ENCODE measurements at regions not wholly inside any gene's neighbourhood (a gene's known extent, or its start where the extent isn't known, plus 50 kb on each side); places are given as distances from the start of the nearest gene placed in this dataset.

- H3K9me3 ChIP-seq (ENCODE audit: control extremely low read depth in 1 of 5, control insufficient read depth in 4 of 5, insufficient read depth in 2 of 5, low read depth in 1 of 5, low read length in 4 of 5) = peaks cover 0 to 2% (median 0%) of the 10 kb centered on the region in 5 experiments
- H3K27me3 ChIP-seq (replicated peaks in 2 of 5; ENCODE audit: control insufficient read depth in 4 of 5, insufficient read depth in 5 of 5, low read length in 4 of 5) = peaks cover 2 to 7% (median 4%) of the 10 kb centered on the region in 5 experiments
- H3K4me1 ChIP-seq (ENCODE audit: control extremely low read depth in 1 of 4, control insufficient read depth in 4 of 4, insufficient read depth in 4 of 4, low read length in 3 of 4) = no peaks in the 10 kb centered on the region
- DNase-seq = no peak
- no peak overlapping the region for H3K4me3 ChIP-seq (ENCODE audit: control insufficient read depth in 1 of 7, extremely low read depth in 1 of 7, insufficient read depth in 4 of 7, low read depth in 2 of 7, low read length in 6 of 7)
- WGBS (ENCODE audit: insufficient coverage) = 100% methylated on average over 4 of the region's 4 CpGs
- POLR2A ChIA-PET = no interaction called here
- H3K36me3 ChIP-seq (ENCODE audit: control insufficient read depth in 4 of 4, insufficient read depth in 4 of 4, low read length in 3 of 4) = no peaks in the 10 kb centered on the region
- CTCF ChIA-PET = interaction anchor here (0.8 kb wide), 1 partner anchor 10 kb away, joined by 4 read pairs; no protein-coding TSS in a partner anchor
- H3K27ac ChIP-seq (ENCODE audit: insufficient read depth in 1 of 2, low read depth in 1 of 2, low read length in 2 of 2, poor library complexity in 1 of 2, severe bottlenecking in 2 of 2) = no peak overlapping the region
These were observed 80.3 kb upstream of the PSMD7 start for GRCh38 chr16:74216319-74216718.

- ChIA-PET POLR2A (no interaction called here), CTCF (interaction anchor here (0.6 kb wide), 1 partner anchor 12 kb away, joined by 3 read pairs; no protein-coding TSS in a partner anchor)
- no CpG with 5 or more reads among the region's 6 CpGs for WGBS (ENCODE audit: insufficient coverage)
These were observed 81.4 kb upstream of the PSMD7 start for GRCh38 chr16:74215249-74215648.

DNA sequence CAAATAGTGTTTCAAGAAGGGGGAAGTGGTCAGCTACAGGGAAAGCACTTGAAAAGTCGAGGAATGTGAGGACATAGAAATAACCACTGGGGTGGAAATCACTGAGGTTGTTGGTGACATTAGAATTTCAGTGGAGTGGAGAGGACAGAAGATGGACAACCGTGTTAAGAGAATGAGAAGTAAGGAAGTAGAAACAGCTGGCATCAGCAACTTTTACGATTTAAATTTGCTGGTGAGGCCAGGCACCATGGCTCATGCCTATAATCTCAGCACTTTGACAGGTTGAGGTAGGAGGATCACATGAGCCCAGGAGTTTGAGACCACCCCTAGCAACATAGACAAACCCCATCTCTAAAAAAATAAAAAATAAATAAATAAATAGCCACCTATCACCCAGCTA is 83.2 kb upstream of the PSMD7 start:
- Histone ChIP-seq H3K4me3 (ENCODE audit: control insufficient read depth in 1 of 7, extremely low read depth in 1 of 7, insufficient read depth in 4 of 7, low read depth in 2 of 7, low read length in 6 of 7) (no peak overlapping the region), H3K36me3 (ENCODE audit: control insufficient read depth in 4 of 4, insufficient read depth in 4 of 4, low read length in 3 of 4) (no peaks in the 10 kb centered on the region), H3K27ac (ENCODE audit: insufficient read depth in 1 of 2, low read depth in 1 of 2, low read length in 2 of 2, poor library complexity in 1 of 2, severe bottlenecking in 2 of 2) (no peak overlapping the region), H3K27me3 (replicated peaks in 2 of 5; ENCODE audit: control insufficient read depth in 4 of 5, insufficient read depth in 5 of 5, low read length in 4 of 5) (peaks cover 0 to 5% (median 1%) of the 10 kb centered on the region in 5 experiments), H3K4me1 (ENCODE audit: control extremely low read depth in 1 of 4, control insufficient read depth in 4 of 4, insufficient read depth in 4 of 4, low read length in 3 of 4) (no peaks in the 10 kb centered on the region), H3K9me3 (ENCODE audit: control extremely low read depth in 1 of 5, control insufficient read depth in 4 of 5, insufficient read depth in 2 of 5, low read depth in 1 of 5, low read length in 4 of 5) (peaks cover 0 to 2% (median 0%) of the 10 kb centered on the region in 5 experiments)
- DNase-seq = no peak
- WGBS (ENCODE audit: insufficient coverage) = 42% methylated on average over 2 of the region's 3 CpGs
- ChIA-PET CTCF (no interaction called here), POLR2A (no interaction called here)

More at GRCh38 chr16:74215249-74215648, 81.4 kb upstream of the PSMD7 start:
- H3K4me3 ChIP-seq (ENCODE audit: control insufficient read depth in 1 of 7, extremely low read depth in 1 of 7, insufficient read depth in 4 of 7, low read depth in 2 of 7, low read length in 6 of 7) = no peak overlapping the region
- peaks cover 0 to 2% (median 0%) of the 10 kb centered on the region in 5 experiments for H3K9me3 ChIP-seq (ENCODE audit: control extremely low read depth in 1 of 5, control insufficient read depth in 4 of 5, insufficient read depth in 2 of 5, low read depth in 1 of 5, low read length in 4 of 5)
- H3K27ac ChIP-seq (ENCODE audit: insufficient read depth in 1 of 2, low read depth in 1 of 2, low read length in 2 of 2, poor library complexity in 1 of 2, severe bottlenecking in 2 of 2) = no peak overlapping the region
- no peaks in the 10 kb centered on the region for H3K4me1 ChIP-seq (ENCODE audit: control extremely low read depth in 1 of 4, control insufficient read depth in 4 of 4, insufficient read depth in 4 of 4, low read length in 3 of 4)
- DNase-seq = no peak
- H3K27me3 ChIP-seq (replicated peaks in 2 of 5; ENCODE audit: control insufficient read depth in 4 of 5, insufficient read depth in 5 of 5, low read length in 4 of 5) = peaks cover 0 to 4% (median 3%) of the 10 kb centered on the region in 5 experiments
- H3K36me3 ChIP-seq (ENCODE audit: control insufficient read depth in 4 of 4, insufficient read depth in 4 of 4, low read length in 3 of 4) = no peaks in the 10 kb centered on the region

DNA sequence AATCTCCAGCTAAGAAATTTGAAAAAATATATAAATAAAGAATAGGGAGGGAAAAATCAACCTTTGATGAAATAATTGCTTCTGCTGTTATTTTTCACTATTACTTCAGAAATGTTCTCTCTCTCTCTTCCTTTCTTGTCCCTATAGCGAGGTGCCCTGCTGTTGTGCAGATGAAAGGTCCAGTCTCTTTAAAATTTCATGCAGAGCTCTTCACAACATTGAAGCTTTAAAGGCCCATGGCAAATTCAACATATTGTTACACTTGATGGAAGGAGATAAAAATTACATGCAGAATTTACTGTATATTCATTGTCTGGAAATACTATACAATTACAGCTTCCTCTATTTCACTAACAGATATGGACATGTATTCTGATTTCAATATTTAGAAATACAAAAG is 86.4 kb upstream of the PSMD7 start:
- H3K9me3 ChIP-seq (ENCODE audit: control extremely low read depth in 1 of 5, control insufficient read depth in 4 of 5, insufficient read depth in 2 of 5, low read depth in 1 of 5, low read length in 4 of 5) = peaks cover 0 to 2% (median 0%) of the 10 kb centered on the region in 5 experiments
- WGBS (ENCODE audit: insufficient coverage) = no CpG with 5 or more reads among the region's 1 CpG
- no peak overlapping the region for H3K4me3 ChIP-seq (ENCODE audit: control insufficient read depth in 1 of 7, extremely low read depth in 1 of 7, insufficient read depth in 4 of 7, low read depth in 2 of 7, low read length in 6 of 7)
- DNase-seq = no peak
- no peaks in the 10 kb centered on the region for H3K4me1 ChIP-seq (ENCODE audit: control extremely low read depth in 1 of 4, control insufficient read depth in 4 of 4, insufficient read depth in 4 of 4, low read length in 3 of 4)
- H3K27me3 ChIP-seq (replicated peaks in 2 of 5; ENCODE audit: control insufficient read depth in 4 of 5, insufficient read depth in 5 of 5, low read length in 4 of 5) = peaks cover 0 to 5% (median 1%) of the 10 kb centered on the region in 5 experiments
- H3K27ac ChIP-seq (ENCODE audit: insufficient read depth in 1 of 2, low read depth in 1 of 2, low read length in 2 of 2, poor library complexity in 1 of 2, severe bottlenecking in 2 of 2) = no peak overlapping the region
- ChIA-PET CTCF (interaction anchor here (0.6 kb wide), 1 partner anchor 260 kb away, joined by 3 read pairs; no protein-coding TSS in a partner anchor), POLR2A (no interaction called here)
- no peaks in the 10 kb centered on the region for H3K36me3 ChIP-seq (ENCODE audit: control insufficient read depth in 4 of 4, insufficient read depth in 4 of 4, low read length in 3 of 4)

DNA sequence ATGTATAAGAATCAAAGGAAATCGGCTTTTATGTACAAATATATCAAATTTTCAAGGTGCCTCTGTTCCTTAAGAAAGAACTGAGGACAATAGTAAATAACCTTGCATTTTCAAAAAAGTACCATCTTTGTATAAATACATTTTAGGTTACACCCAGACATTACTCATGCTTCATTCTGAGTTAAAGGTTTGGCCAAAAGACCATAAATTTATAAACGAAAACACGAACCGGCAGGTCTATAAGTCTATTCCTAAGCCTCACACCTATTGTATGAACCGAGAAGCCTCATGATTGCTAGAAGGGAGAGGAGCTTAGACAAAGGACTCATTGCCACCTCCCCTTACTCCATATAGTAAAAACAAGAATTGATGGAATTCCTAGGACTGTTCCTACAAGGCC is 94.6 kb upstream of the PSMD7 start:
- CTCF ChIA-PET = no interaction called here

GRCh38 chr16:74201576-74201975 is 95.0 kb upstream of the PSMD7 start:
- no peaks in the 10 kb centered on the region for H3K9me3 ChIP-seq (ENCODE audit: control extremely low read depth in 1 of 5, control insufficient read depth in 4 of 5, insufficient read depth in 2 of 5, low read depth in 1 of 5, low read length in 4 of 5)
- H3K27me3 ChIP-seq (replicated peaks in 2 of 5; ENCODE audit: control insufficient read depth in 4 of 5, insufficient read depth in 5 of 5, low read length in 4 of 5) = peaks cover 0 to 4% (median 0%) of the 10 kb centered on the region in 5 experiments
- no peak for DNase-seq
- H3K4me1 ChIP-seq (ENCODE audit: control extremely low read depth in 1 of 4, control insufficient read depth in 4 of 4, insufficient read depth in 4 of 4, low read length in 3 of 4) = no peaks in the 10 kb centered on the region
- H3K4me3 ChIP-seq (ENCODE audit: control insufficient read depth in 1 of 7, extremely low read depth in 1 of 7, insufficient read depth in 4 of 7, low read depth in 2 of 7, low read length in 6 of 7) = no peak overlapping the region
- no CpG with 5 or more reads among the region's 2 CpGs for WGBS (ENCODE audit: insufficient coverage)
- ChIA-PET CTCF (no interaction called here), POLR2A (no interaction called here)
- no peak overlapping the region for H3K27ac ChIP-seq (ENCODE audit: insufficient read depth in 1 of 2, low read depth in 1 of 2, low read length in 2 of 2, poor library complexity in 1 of 2, severe bottlenecking in 2 of 2)
- H3K36me3 ChIP-seq (ENCODE audit: control insufficient read depth in 4 of 4, insufficient read depth in 4 of 4, low read length in 3 of 4) = no peaks in the 10 kb centered on the region

More for the DNA sequence above, 94.6 kb upstream of the PSMD7 start:
- Histone ChIP-seq H3K27me3 (replicated peaks in 2 of 5; ENCODE audit: control insufficient read depth in 4 of 5, insufficient read depth in 5 of 5, low read length in 4 of 5) (peaks cover 0 to 4% (median 0%) of the 10 kb centered on the region in 5 experiments), H3K36me3 (ENCODE audit: control insufficient read depth in 4 of 4, insufficient read depth in 4 of 4, low read length in 3 of 4) (no peaks in the 10 kb centered on the region), H3K27ac (ENCODE audit: insufficient read depth in 1 of 2, low read depth in 1 of 2, low read length in 2 of 2, poor library complexity in 1 of 2, severe bottlenecking in 2 of 2) (no peak overlapping the region), H3K9me3 (ENCODE audit: control extremely low read depth in 1 of 5, control insufficient read depth in 4 of 5, insufficient read depth in 2 of 5, low read depth in 1 of 5, low read length in 4 of 5) (no peaks in the 10 kb centered on the region), H3K4me3 (ENCODE audit: control insufficient read depth in 1 of 7, extremely low read depth in 1 of 7, insufficient read depth in 4 of 7, low read depth in 2 of 7, low read length in 6 of 7) (no peak overlapping the region), H3K4me1 (ENCODE audit: control extremely low read depth in 1 of 4, control insufficient read depth in 4 of 4, insufficient read depth in 4 of 4, low read length in 3 of 4) (no peaks in the 10 kb centered on the region)
- POLR2A ChIA-PET = no interaction called here
- DNase-seq = no peak
- no CpG with 5 or more reads among the region's 5 CpGs for WGBS (ENCODE audit: insufficient coverage)

- Histone ChIP-seq H3K27me3 (replicated peaks in 2 of 5; ENCODE audit: control insufficient read depth in 4 of 5, insufficient read depth in 5 of 5, low read length in 4 of 5) (peaks cover 0 to 4% (median 0%) of the 10 kb centered on the region in 5 experiments), H3K36me3 (ENCODE audit: control insufficient read depth in 4 of 4, insufficient read depth in 4 of 4, low read length in 3 of 4) (no peaks in the 10 kb centered on the region), H3K4me1 (ENCODE audit: control extremely low read depth in 1 of 4, control insufficient read depth in 4 of 4, insufficient read depth in 4 of 4, low read length in 3 of 4) (no peaks in the 10 kb centered on the region), H3K9me3 (ENCODE audit: control extremely low read depth in 1 of 5, control insufficient read depth in 4 of 5, insufficient read depth in 2 of 5, low read depth in 1 of 5, low read length in 4 of 5) (no peaks in the 10 kb centered on the region), H3K27ac (ENCODE audit: insufficient read depth in 1 of 2, low read depth in 1 of 2, low read length in 2 of 2, poor library complexity in 1 of 2, severe bottlenecking in 2 of 2) (no peak overlapping the region), H3K4me3 (ENCODE audit: control insufficient read depth in 1 of 7, extremely low read depth in 1 of 7, insufficient read depth in 4 of 7, low read depth in 2 of 7, low read length in 6 of 7) (no peak overlapping the region)
- POLR2A ChIA-PET = no interaction called here
- CTCF ChIA-PET = no interaction called here
- DNase-seq = no peak
- WGBS (ENCODE audit: insufficient coverage) = 98% methylated on average over 4 of the region's 5 CpGs
These were observed 95.7 kb upstream of the PSMD7 start for GRCh38 chr16:74200921-74201320.

Measured in common myeloid progenitor, CD34-positive (primary cell).